ENCODE measurements at regions not wholly inside any gene's neighbourhood (a gene's known extent, or its start where the extent isn't known, plus 50 kb on each side); places are given as distances from the start of the nearest gene placed in this dataset.
A peak's percentile ranks its signal among the peaks of the same experiment; 100 is the strongest.

GRCh38 chr15:79373113-79373512 is 59.0 kb upstream of the MINAR1 start:
- peak overlapping the region; percentile 45 for H3K27ac ChIP-seq (ENCODE audit: low read depth, low read length)
- no peaks in the 10 kb centered on the region for H3K36me3 ChIP-seq (ENCODE audit: control insufficient read depth, insufficient read depth, low read length)
- no peak overlapping the region for H3K9ac ChIP-seq (ENCODE audit: low read depth, low read length)
- no peaks in the 10 kb centered on the region for H3K27me3 ChIP-seq (ENCODE audit: control insufficient read depth, insufficient read depth, low read length)
- no peaks in the 10 kb centered on the region for H3K9me3 ChIP-seq (ENCODE audit: control insufficient read depth, insufficient read depth, low read length)
- peaks cover 17% of the 10 kb centered on the region for H3K4me1 ChIP-seq (ENCODE audit: control insufficient read depth, insufficient read depth, low read length)
- H3K4me3 ChIP-seq (ENCODE audit: low read depth, low read length), result no peak overlapping the region

GRCh38 chr15:79373728-79374127 is 58.4 kb upstream of the MINAR1 start:
- Histone ChIP-seq H3K9me3 (ENCODE audit: control insufficient read depth, insufficient read depth, low read length) (no peaks in the 10 kb centered on the region), H3K9ac (ENCODE audit: low read depth, low read length) (no peak overlapping the region), H3K4me3 (ENCODE audit: low read depth, low read length) (no peak overlapping the region)

GRCh38 chr15:79376383-79376782 is 55.8 kb upstream of the MINAR1 start:
- H3K9ac ChIP-seq (ENCODE audit: low read depth, low read length), result no peak overlapping the region
- H3K27me3 ChIP-seq (ENCODE audit: control insufficient read depth, insufficient read depth, low read length), result no peaks in the 10 kb centered on the region
- no peak overlapping the region for H3K27ac ChIP-seq (ENCODE audit: low read depth, low read length)
- H3K9me3 ChIP-seq (ENCODE audit: control insufficient read depth, insufficient read depth, low read length), result no peaks in the 10 kb centered on the region
- peaks cover 7% of the 10 kb centered on the region for H3K4me1 ChIP-seq (ENCODE audit: control insufficient read depth, insufficient read depth, low read length)
- H3K36me3 ChIP-seq (ENCODE audit: control insufficient read depth, insufficient read depth, low read length), result no peaks in the 10 kb centered on the region
- H3K4me3 ChIP-seq (ENCODE audit: low read depth, low read length), result no peak overlapping the region

More at GRCh38 chr15:79373728-79374127, 58.4 kb upstream of the MINAR1 start:
- Histone ChIP-seq H3K27me3 (ENCODE audit: control insufficient read depth, insufficient read depth, low read length) (no peaks in the 10 kb centered on the region), H3K27ac (ENCODE audit: low read depth, low read length) (peak overlapping the region; percentile 45), H3K36me3 (ENCODE audit: control insufficient read depth, insufficient read depth, low read length) (no peaks in the 10 kb centered on the region), H3K4me1 (ENCODE audit: control insufficient read depth, insufficient read depth, low read length) (peaks cover 13% of the 10 kb centered on the region)

- H3K9me3 ChIP-seq (ENCODE audit: control insufficient read depth, insufficient read depth, low read length), result no peaks in the 10 kb centered on the region
- H3K9ac ChIP-seq (ENCODE audit: low read depth, low read length), result no peak overlapping the region
- H3K27ac ChIP-seq (ENCODE audit: low read depth, low read length), result no peak overlapping the region
- peaks cover 1% of the 10 kb centered on the region for H3K4me1 ChIP-seq (ENCODE audit: control insufficient read depth, insufficient read depth, low read length)
- H3K4me3 ChIP-seq (ENCODE audit: low read depth, low read length), result no peak overlapping the region
- no peaks in the 10 kb centered on the region for H3K27me3 ChIP-seq (ENCODE audit: control insufficient read depth, insufficient read depth, low read length)
- no peaks in the 10 kb centered on the region for H3K36me3 ChIP-seq (ENCODE audit: control insufficient read depth, insufficient read depth, low read length)
These were observed 53.6 kb upstream of the MINAR1 start for GRCh38 chr15:79378394-79379109.

GRCh38 chr15:79380755-79381497 is 51.2 kb upstream of the MINAR1 start:
- Histone ChIP-seq H3K36me3 (ENCODE audit: control insufficient read depth, insufficient read depth, low read length) (no peaks in the 10 kb centered on the region), H3K27me3 (ENCODE audit: control insufficient read depth, insufficient read depth, low read length) (no peaks in the 10 kb centered on the region), H3K9me3 (ENCODE audit: control insufficient read depth, insufficient read depth, low read length) (no peaks in the 10 kb centered on the region), H3K4me1 (ENCODE audit: control insufficient read depth, insufficient read depth, low read length) (no peaks in the 10 kb centered on the region), H3K9ac (ENCODE audit: low read depth, low read length) (no peak overlapping the region), H3K4me3 (ENCODE audit: low read depth, low read length) (no peak overlapping the region), H3K27ac (ENCODE audit: low read depth, low read length) (no peak overlapping the region)

- Histone ChIP-seq H3K27me3 (ENCODE audit: control insufficient read depth, insufficient read depth, low read length) (no peaks in the 10 kb centered on the region), H3K4me3 (ENCODE audit: low read depth, low read length) (no peak overlapping the region), H3K27ac (ENCODE audit: low read depth, low read length) (no peak overlapping the region), H3K9me3 (ENCODE audit: control insufficient read depth, insufficient read depth, low read length) (no peaks in the 10 kb centered on the region), H3K36me3 (ENCODE audit: control insufficient read depth, insufficient read depth, low read length) (no peaks in the 10 kb centered on the region), H3K9ac (ENCODE audit: low read depth, low read length) (no peak overlapping the region), H3K4me1 (ENCODE audit: control insufficient read depth, insufficient read depth, low read length) (no peaks in the 10 kb centered on the region)
These were observed 50.5 kb upstream of the MINAR1 start for GRCh38 chr15:79381593-79381992.
